NB4 (cell line): ENCODE measurements at regions not wholly inside any gene's neighbourhood (a gene's known extent, or its start where the extent isn't known, plus 50 kb on each side); places are given as distances from the start of the nearest gene placed in this dataset.

Experiments used
- DNase-seq: peaks from one replicate; pipeline ENCODE4 v3.0.0; 2010; ENCODE audit warnings: low read depth
- H3K4me3 ChIP-seq: one replicate; pipeline ENCODE4 v1.5.1; 2011; ENCODE audit warnings: mild to moderate bottlenecking, low read depth, low read length, moderate library complexity
- CTCF ChIP-seq: IDR thresholded peaks from one replicate; pipeline ENCODE4 v1.5.1; 2012; ENCODE audit warnings: low read depth, low read length
- MAX ChIP-seq: IDR thresholded peaks from 2 replicates; pipeline ENCODE4 v1.6.1; 2011; ENCODE audit warnings: low read depth, low read length
- MYC ChIP-seq: IDR thresholded peaks from 2 replicates; pipeline ENCODE4 v1.6.1; 2011; ENCODE audit warnings: low read depth, low read length
- POLR2A ChIP-seq: IDR thresholded peaks from 2 replicates; pipeline ENCODE4 v1.6.1; 2011; ENCODE audit warnings: mild to moderate bottlenecking; ENCODE audit not compliant: insufficient read length; ENCODE audit errors: extremely low read depth

- DNase-seq, result no peak
- no peak for TF ChIP-seq CTCF
- TF ChIP-seq POLR2A, result no peak
- no peak for TF ChIP-seq MYC
- no peak for TF ChIP-seq MAX
- no peak overlapping the region for H3K4me3 ChIP-seq
These were observed 53.2 kb upstream of the SPANXB1 start for GRCh38 chrX:140949233-140949632.
